OCI-LY7 (cell line): ENCODE measurements at regions not wholly inside any gene's neighbourhood (a gene's known extent, or its start where the extent isn't known, plus 50 kb on each side); places are given as distances from the start of the nearest gene placed in this dataset.

Experiments
- CTCF ChIP-seq: fragments of 200-600 bp; sonication (generic); conservative IDR thresholded peaks from 2 replicates; pipeline ENCODE4 v1.5.1; 2014; ENCODE audit warnings: mild to moderate bottlenecking, antibody characterized with exemption, low read length, moderate library complexity, mixed read lengths
- EZH2phosphoT487 ChIP-seq: fragments of 200-600 bp; sonication (generic); IDR thresholded peaks from 2 replicates; pipeline ENCODE4 v1.6.1; 2018; ENCODE audit warnings: low read depth, borderline replicate concordance, mild to moderate bottlenecking, mixed run types, antibody characterized with exemption, low read length, moderate library complexity, mixed read lengths

DNA sequence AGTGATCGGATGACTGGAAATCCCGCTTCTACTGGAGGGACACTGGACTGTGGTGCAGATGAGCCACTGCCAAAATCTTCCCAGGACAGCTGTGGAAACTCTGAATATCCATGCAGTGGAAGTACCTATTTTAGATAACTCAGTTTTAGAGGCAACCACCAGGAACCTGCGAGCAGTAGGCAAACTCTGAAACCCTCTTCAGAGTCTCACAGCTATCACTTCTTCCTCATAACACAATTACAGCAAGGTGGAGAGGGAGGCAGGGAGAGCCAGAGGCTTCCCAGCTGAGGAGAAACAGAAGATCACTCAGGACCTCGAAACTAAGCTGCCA is 322.8 kb upstream of the NT5E start:
- 0 out of 2 replicates have a peak, but pooled peaks have one; percentile 16 for TF ChIP-seq CTCF
- TF ChIP-seq EZH2phosphoT487 = no peak
